ENCODE measurements at regions not wholly inside any gene's neighbourhood (a gene's known extent, or its start where the extent isn't known, plus 50 kb on each side); places are given as distances from the start of the nearest gene placed in this dataset.

DNA sequence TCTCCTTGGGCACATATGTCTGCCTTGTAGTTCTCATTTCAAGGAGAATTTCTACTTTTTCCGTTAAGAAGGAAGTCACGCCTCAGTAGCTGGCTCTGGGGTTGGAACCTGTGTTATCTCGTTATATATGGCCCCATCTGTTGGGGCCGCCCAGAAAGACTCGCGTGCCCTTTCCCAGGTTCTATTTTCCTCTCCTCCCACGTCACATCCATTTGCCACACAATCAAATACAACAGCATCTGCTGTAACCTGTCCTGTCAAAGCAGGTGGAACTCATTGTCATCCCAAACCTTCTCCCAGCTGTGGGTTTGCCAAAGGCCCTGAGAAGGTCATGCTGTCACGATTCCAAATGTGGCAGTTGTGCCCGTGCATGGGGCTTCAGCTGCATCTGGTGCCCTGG lies 213.1 kb upstream of the ZBED5 start:
- no peaks in the 10 kb centered on the region for H3K27me3 ChIP-seq
- DNase-seq: no peak
- WGBS, 2 donors: 71 to 77% methylated on average over 9 of the region's 9 CpGs
- no peak overlapping the region for H3K4me3 ChIP-seq
- H3K9me3 ChIP-seq: no peaks in the 10 kb centered on the region
- no peaks in the 10 kb centered on the region for H3K4me1 ChIP-seq
- no peaks in the 10 kb centered on the region for H3K36me3 ChIP-seq
- H3K27ac ChIP-seq: no peak overlapping the region
- TF ChIP-seq, protein P1, sequence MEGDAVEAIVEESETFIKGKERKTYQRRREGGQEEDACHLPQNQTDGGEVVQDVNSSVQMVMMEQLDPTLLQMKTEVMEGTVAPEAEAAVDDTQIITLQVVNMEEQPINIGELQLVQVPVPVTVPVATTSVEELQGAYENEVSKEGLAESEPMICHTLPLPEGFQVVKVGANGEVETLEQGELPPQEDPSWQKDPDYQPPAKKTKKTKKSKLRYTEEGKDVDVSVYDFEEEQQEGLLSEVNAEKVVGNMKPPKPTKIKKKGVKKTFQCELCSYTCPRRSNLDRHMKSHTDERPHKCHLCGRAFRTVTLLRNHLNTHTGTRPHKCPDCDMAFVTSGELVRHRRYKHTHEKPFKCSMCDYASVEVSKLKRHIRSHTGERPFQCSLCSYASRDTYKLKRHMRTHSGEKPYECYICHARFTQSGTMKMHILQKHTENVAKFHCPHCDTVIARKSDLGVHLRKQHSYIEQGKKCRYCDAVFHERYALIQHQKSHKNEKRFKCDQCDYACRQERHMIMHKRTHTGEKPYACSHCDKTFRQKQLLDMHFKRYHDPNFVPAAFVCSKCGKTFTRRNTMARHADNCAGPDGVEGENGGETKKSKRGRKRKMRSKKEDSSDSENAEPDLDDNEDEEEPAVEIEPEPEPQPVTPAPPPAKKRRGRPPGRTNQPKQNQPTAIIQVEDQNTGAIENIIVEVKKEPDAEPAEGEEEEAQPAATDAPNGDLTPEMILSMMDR (IDR thresholded peaks at IDR 0.05): no peak
- intact Hi-C loops (cut with DNase I): no loop called here
- ATAC-seq: no peak
- no peak for FAIRE-seq

DNA sequence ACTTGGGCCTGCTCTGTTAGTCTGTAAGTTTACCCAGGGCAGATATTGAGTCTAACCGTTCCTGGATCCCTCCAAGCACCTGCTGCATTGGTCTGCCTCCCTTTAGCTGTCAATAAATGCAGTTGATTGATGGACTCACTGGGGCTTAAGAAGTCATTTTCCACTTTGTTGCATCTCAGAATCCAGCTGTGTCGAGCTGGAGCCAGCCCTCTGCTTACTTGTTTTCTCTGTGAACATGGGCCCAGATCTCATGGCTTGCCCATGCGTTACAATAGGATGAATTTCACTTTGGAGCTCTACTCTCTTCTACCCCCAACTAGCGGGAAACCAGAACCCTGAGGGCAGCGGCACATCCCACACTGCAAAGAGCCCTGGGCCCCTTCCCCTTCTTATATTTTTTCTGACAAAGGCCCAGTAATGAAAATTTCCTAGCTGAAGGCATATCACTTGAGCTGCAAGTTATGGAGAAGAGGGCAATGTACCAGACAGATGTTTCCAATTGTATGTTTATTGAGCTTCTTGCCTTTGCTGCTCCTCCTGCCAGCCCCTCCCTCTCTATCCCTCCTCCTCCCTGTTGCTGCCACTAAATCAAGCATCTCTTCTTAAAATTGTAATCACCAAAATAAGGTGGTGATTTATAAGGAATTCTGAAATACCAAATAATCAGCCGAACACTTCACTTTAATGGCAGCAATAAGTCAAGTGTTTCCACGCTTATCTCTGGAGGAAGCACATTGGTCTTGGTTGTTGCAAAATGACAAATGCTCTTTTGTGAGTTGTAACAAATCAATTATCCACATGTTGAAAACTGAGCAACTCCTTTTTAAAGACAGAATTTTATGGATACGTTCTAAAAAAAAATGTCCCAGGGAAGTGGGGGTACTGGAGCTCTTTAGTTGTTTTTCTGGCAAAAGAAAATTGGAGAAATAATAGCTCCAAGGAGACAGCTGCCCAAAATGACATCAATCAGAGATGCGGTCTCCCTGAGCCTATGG lies 212.3 kb upstream of the ZBED5 start:
- TF ChIP-seq, protein P1 (IDR thresholded peaks at IDR 0.05): no peak
- 80 to 83% methylated on average over 9 of the region's 9 CpGs for WGBS, 2 donors
- H3K36me3 ChIP-seq: no peaks in the 10 kb centered on the region
- intact Hi-C loops (cut with DNase I): no loop called here
- FAIRE-seq (no peak), ATAC-seq (no peak), DNase-seq (no peak)
- H3K4me1 ChIP-seq: no peaks in the 10 kb centered on the region
- no peak overlapping the region for H3K4me3 ChIP-seq
- H3K9me3 ChIP-seq: no peaks in the 10 kb centered on the region
- H3K27me3 ChIP-seq: no peaks in the 10 kb centered on the region
- no peak overlapping the region for H3K27ac ChIP-seq

DNA sequence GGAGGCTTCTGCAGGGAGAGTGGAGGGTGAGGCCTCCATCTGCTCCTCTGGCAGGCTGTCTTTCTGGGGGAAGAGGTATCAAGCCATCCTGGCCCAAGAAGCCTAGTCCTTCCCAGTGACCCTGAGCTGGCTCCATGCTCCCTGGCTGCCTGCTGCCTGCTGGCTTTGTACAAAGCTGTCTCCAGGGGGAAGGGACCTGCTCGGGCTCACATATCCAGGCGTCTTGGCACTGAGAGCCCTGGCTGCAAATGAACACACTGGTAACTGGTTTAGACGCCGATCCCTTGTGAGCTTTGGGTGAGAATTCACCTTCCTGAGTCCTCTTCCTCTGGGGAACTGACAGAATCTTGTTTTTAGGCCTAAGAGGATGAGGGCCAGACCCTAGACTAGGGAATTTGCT lies 210.3 kb upstream of the ZBED5 start:
- Histone ChIP-seq H3K4me1 (no peaks in the 10 kb centered on the region), H3K27me3 (no peaks in the 10 kb centered on the region), H3K27ac (no peak overlapping the region), H3K9me3 (no peaks in the 10 kb centered on the region), H3K4me3 (no peak overlapping the region), H3K36me3 (no peaks in the 10 kb centered on the region)
- intact Hi-C loops (cut with DNase I): no loop called here
- TF ChIP-seq, protein P1 (IDR thresholded peaks at IDR 0.05): no peak
- no peak for DNase-seq
- no peak for FAIRE-seq
- no peak for ATAC-seq
- WGBS, 2 donors: 78 to 88% methylated on average over 4 of the region's 4 CpGs

DNA sequence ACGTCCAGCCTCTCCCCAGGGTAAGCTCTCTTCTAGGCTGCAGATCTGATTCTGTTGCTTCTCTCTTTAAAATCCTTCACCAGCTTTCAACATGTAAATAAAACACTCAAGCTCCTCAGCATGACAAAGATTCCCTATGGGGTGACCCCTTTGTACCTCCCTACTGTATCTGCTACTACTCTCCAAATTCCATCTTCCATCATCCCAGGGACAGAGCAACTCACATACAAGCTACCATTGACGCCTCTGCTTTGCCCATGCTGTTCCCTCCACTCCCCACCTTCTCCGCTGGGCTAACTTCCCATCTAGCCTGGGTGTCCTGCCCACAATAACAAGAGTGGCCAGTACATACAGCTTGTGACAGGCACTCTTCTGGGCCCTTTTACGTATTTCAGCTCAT lies 207.5 kb upstream of the ZBED5 start:
- 80 to 85% methylated on average over 4 of the region's 4 CpGs for WGBS, 2 donors
- no peak for DNase-seq
- TF ChIP-seq, protein P1 (IDR thresholded peaks at IDR 0.05): no peak
- no peaks in the 10 kb centered on the region for H3K27me3 ChIP-seq
- no peak overlapping the region for H3K4me3 ChIP-seq
- no peak overlapping the region for H3K27ac ChIP-seq
- no peaks in the 10 kb centered on the region for H3K9me3 ChIP-seq
- FAIRE-seq: no peak
- H3K4me1 ChIP-seq: no peaks in the 10 kb centered on the region
- no peak for ATAC-seq
- intact Hi-C loops (cut with DNase I): no loop called here
- no peaks in the 10 kb centered on the region for H3K36me3 ChIP-seq

DNA sequence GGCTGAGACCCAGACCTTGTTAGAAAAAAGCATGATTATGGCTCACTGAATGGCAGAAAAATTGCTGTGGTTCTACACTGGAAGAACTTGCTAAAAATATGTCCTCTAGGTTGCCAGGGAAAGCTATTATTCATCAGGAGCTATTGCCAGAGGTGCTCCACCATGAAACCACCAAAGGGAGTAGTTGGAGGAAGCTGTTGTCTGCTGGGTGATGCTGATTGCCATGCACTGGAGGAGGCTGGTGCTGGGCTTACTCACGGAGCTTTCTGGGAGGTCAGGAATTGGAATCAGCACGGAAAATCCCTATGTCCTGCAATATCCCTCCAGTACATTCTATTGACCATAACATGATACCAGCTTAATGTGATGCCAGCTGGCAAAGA lies 199.6 kb upstream of the ZBED5 start:
- intact Hi-C loops (cut with DNase I): no loop called here

More for the DNA sequence above, 199.6 kb upstream of the ZBED5 start:
- H3K4me3 ChIP-seq: no peak overlapping the region
- 69 to 84% methylated on average over 2 of the region's 2 CpGs for WGBS, 2 donors
- H3K27me3 ChIP-seq: no peaks in the 10 kb centered on the region
- ATAC-seq: no peak
- DNase-seq: no peak
- no peaks in the 10 kb centered on the region for H3K9me3 ChIP-seq
- no peaks in the 10 kb centered on the region for H3K4me1 ChIP-seq
- TF ChIP-seq, protein P1 (IDR thresholded peaks at IDR 0.05): no peak
- FAIRE-seq: no peak
- H3K36me3 ChIP-seq: no peaks in the 10 kb centered on the region
- no peak overlapping the region for H3K27ac ChIP-seq
